Choroid plexus epithelial cell (primary cell): ENCODE measurements at regions not wholly inside any gene's neighbourhood (a gene's known extent, or its start where the extent isn't known, plus 50 kb on each side); places are given as distances from the start of the nearest gene placed in this dataset.

Experiments used
- DNase-seq: peaks from one replicate; pipeline ENCODE4 v3.0.0-alpha.2; 2010; ENCODE audit warnings: low read depth
- H3K4me3 ChIP-seq: 2 replicates; pipeline ENCODE4 v1.5.1; 2011; ENCODE audit warnings: low read depth, mild to moderate bottlenecking, control low read depth, low read length, moderate library complexity
- TF ChIP-seq, protein P1 (sequence below): conservative IDR thresholded peaks from 2 replicates; pipeline ENCODE4 v1.5.1; 2011; ENCODE audit warnings: low read depth, mild to moderate bottlenecking, control low read depth, inconsistent platforms, low read length, moderate library complexity

DNA sequence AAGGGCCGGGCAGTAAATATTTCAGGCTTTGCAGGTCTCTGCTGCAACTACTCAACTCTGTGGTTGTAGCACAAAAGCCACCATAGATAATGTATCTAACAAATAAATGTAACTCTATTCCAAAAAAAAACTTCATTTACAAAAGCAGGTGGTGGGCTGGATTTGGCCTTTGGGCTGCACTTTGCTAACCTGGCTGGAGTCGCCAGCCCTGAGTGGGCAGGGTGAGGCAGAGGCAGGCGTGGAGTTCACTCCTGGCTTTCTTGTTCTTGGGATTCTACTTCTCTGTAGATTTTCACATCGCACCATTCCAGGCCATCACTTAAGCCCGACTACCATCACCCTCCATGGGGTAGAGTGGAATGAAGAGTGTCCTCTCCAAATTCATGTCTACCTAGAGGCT, 367.6 kb upstream of the MGMT start:
- no peak for DNase-seq
- H3K4me3 ChIP-seq: no peak overlapping the region
- TF ChIP-seq, protein P1, sequence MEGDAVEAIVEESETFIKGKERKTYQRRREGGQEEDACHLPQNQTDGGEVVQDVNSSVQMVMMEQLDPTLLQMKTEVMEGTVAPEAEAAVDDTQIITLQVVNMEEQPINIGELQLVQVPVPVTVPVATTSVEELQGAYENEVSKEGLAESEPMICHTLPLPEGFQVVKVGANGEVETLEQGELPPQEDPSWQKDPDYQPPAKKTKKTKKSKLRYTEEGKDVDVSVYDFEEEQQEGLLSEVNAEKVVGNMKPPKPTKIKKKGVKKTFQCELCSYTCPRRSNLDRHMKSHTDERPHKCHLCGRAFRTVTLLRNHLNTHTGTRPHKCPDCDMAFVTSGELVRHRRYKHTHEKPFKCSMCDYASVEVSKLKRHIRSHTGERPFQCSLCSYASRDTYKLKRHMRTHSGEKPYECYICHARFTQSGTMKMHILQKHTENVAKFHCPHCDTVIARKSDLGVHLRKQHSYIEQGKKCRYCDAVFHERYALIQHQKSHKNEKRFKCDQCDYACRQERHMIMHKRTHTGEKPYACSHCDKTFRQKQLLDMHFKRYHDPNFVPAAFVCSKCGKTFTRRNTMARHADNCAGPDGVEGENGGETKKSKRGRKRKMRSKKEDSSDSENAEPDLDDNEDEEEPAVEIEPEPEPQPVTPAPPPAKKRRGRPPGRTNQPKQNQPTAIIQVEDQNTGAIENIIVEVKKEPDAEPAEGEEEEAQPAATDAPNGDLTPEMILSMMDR: no peak

DNA sequence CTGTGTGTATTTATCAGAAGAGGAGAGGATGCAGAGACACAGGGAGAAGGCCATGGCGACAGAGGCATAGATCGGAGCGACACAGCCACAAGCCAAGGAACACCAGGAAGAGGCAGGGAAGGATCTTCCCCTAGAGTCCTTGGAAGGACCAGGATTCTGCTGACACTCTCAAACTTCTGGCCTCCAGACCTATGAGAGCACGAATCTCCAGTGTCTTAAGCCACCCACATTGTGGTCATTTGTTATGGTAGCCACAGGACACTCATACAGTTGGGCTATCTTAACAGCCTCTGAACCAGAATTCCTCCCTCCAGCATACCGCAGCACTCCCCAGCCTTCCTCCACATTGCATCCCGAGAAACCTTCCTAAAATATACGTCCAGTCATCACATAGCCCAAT, 367.0 kb upstream of the MGMT start:
- TF ChIP-seq, protein P1: no peak
- H3K4me3 ChIP-seq: no peak overlapping the region
- DNase-seq: no peak

DNA sequence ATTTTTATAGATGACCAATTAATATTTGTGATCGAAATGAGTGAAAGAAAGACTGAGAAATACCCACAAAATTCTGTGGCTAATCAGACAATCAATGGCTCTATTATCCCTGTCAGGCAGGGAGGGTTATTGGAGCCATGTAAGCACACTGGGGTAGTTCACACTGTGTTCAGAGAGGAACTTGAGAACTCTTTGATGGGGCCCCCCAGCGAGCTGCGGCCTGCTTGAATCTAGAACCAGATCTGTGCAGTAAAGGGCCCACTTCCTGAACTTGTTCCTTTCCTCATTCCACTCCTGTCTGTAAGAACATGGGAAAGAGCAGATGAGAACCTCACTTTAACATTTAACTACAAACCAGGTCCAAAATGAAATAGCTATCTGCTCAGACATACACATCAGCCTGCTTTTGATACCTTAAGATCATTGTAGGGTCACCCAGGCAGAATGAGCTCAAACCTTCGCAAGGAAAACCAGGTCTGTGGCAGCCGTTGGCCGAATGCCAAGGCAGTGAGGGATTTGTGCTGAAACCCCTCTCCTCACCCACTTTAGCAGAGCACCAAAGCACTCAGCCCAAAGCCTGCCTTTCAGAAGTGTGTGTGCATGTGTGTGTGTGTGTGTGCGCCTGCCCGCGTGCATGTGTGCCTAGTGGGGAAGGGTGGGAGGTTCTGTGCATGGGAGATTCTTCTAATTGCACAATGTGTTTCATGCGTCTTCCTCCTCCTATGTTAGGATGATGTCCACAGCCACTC, 365.6 kb upstream of the MGMT start:
- no peak overlapping the region for H3K4me3 ChIP-seq
- no peak for DNase-seq
- TF ChIP-seq, protein P1: no peak

DNA sequence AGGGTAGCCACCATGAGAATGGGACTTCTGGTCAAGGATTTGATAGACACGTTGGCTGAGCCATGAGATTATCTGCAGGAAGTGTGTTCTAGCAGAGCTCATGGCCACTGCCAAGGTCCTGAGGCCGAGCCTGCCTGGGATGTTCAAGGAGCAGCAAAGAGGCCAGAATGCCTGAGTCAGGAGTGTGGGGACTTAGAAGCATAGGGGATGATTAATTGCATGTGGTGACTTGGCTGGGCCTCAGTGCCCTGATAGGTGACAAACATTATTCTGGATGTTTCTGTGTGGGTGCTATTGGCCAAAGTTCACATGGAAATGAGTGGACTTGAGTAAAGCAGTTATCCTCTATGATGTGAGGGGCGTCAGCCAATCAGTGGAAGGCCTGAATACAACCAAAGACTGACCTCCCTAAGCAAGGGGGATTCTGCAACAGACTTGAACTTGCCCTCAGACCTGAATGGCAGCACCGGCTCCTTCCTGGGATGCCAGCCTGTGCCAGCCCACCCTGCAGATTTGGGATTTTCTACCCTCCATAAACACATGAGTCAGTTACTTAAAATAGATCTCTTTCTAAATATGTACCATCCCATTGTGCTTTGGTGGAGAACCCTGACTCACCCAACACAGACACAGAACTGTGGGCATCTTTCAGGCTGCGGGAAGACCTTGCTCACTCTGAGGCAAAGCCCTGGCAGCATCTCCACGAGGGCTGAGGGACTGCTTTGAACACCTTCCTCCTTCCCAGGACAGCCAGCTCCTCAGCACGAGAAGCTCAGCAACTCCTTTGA, 363.9 kb upstream of the MGMT start:
- DNase-seq: peak; percentile 9
- H3K4me3 ChIP-seq: no peak overlapping the region
- TF ChIP-seq, protein P1: no peak

DNA sequence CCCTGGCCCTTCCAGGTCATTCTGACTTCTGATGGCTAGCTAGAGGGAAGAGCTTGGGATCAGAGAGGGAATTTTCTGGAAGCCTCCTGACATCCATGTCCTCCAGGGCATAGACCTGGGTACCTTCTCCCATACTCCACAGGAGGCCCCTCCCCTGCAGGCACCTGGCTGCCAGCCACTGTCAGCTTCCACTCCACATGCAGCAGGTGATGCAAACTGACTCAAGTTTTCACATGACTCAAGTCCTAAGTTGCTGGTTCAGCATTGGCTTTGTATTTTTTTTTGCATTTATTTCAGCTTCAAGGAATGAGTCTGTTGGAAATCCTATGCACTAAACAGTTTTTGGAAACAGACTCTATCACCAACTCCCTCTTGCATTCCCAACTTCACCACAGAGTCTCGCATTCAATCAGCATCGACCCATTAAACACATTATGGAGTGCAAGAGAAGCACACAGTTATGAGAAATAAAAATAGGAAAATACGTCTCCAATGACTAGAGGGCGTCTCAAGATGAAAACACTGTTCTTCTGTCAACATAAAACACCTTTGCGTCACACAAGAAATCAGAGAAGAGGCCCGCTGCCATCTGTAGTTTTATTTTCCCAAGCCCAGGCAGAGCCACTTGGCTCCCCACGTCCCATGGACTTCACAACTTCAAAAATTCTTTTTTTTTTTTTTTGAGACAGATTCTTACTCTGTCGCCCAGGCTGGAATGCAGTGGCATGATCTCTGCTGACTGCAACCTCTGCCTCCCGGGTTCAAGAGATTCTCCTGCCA, 362.6 kb upstream of the MGMT start:
- no peak overlapping the region for H3K4me3 ChIP-seq
- TF ChIP-seq, protein P1: no peak
- peak; percentile 53 for DNase-seq

DNA sequence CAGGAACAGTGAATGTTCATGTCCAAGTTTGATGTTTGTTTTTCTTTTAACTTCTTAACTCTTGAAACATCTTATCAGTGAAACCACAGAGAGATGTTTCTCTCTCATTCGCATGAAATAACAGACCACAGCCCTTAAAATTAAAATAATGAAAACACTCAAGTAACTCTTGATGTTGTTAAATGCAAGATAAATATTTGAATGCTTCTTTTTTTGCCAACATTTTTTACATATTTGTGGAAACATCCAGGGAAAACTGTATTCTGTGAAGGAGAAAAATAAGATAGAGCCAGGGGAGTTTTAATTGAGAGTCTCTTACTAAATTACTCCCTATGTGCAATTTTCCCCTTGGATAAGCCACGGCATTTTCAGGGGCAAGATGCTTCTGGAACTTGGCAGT, 361.8 kb upstream of the MGMT start:
- TF ChIP-seq, protein P1: no peak
- peak; percentile 69 for DNase-seq
- H3K4me3 ChIP-seq: no peak overlapping the region
